ENCODE measurements at regions not wholly inside any gene's neighbourhood (a gene's known extent, or its start where the extent isn't known, plus 50 kb on each side); places are given as distances from the start of the nearest gene placed in this dataset.

DNA sequence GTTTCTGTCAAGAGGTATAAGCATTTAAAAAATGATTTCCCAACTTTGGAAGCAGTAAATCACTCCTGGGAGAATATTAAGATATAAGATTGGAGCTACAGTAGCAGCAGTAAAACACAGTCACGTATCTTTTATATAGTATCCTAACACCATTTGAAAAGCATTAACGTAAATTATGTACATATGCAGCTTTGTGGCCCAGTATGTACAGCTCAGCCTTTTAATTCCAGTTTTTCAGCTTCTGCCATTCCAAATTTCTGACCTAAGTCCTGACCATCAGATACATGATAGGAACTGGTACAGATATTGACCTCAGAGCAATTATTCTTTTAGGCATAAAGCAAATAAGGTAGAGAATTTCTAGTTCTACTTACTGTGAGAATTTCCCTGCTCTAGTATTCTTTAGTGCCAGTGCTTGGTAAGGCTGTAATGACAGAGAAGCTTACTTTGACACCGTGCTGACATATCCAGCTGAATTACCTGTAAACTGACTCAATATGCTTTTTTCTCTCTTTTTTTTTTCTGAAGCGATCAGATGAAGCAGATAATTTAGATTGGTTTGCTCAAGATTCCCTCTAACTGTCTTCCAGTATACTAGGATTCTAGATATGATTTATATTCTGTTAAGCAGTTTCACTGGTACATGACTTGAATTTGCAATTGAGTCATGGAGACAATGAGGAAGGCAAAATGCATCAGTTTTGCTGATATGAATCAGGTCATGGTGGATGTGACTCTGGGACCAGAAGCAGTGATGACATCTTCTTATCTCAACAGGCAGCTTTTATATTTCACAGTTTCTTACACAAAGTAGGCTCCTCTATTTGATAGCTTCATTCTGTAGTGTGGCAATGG is 703.6 kb downstream of the SLITRK6 start (continued):
- TF ChIP-seq FOXJ3 (CRISPR knock-in tag; IDR thresholded peaks at IDR 0.05; ENCODE audit: borderline replicate concordance) (no peak), SMAD4 (CRISPR knock-in tag; IDR thresholded peaks at IDR 0.05) (no peak), ELF4 (CRISPR knock-in tag; IDR thresholded peaks at IDR 0.05; ENCODE audit: low read depth) (no peak), RORB (CRISPR knock-in tag; IDR thresholded peaks at IDR 0.05) (no peak)

DNA sequence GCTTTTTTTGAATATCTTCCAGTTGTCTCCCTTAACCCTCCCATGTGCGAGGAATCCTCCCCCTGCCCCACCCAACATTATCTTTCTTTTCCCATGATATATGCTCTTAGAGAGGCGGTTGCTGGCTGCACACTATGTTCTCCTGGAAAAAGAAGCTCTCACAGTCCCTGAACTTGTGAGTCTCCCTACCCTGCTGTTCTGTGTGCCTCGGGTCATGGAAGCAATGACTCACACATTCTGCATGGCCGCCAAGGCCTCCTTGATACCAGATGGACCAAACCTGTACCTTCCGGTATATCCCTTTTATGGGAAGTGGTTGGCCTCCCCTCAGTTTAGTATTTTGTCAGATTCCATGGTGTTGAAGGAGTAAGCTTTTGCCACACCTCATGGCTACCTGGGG is 705.4 kb downstream of the SLITRK6 start:
- no peak overlapping the region for H3K4me3 Mint-ChIP-seq
- peaks cover 4% of the 10 kb centered on the region; the same call in 1 of the 2 replicates for H3K36me3 Mint-ChIP-seq
- POLR2A ChIA-PET: no interaction called here
- peaks cover 12% of the 10 kb centered on the region for H3K9me3 Mint-ChIP-seq
- ATAC-seq: no peak
- no peaks in the 10 kb centered on the region for H3K4me1 Mint-ChIP-seq
- TF ChIP-seq TCF7 (CRISPR knock-in tag; IDR thresholded peaks at IDR 0.05; ENCODE audit: low read depth) (no peak), GTF2I (CRISPR knock-in tag; conservative IDR thresholded peaks at IDR 0.05) (no peak), TEAD1 (CRISPR knock-in tag; IDR thresholded peaks at IDR 0.05) (no peak), ZNF219 (CRISPR knock-in tag; IDR thresholded peaks at IDR 0.05; ENCODE audit: borderline replicate concordance) (no peak), RORB (CRISPR knock-in tag; IDR thresholded peaks at IDR 0.05) (no peak), ZBTB43 (CRISPR knock-in tag; IDR thresholded peaks at IDR 0.05) (no peak), IRF2 (CRISPR knock-in tag; IDR thresholded peaks at IDR 0.05; ENCODE audit: borderline replicate concordance, low read depth) (no peak)
- TF ChIP-seq, protein P1, sequence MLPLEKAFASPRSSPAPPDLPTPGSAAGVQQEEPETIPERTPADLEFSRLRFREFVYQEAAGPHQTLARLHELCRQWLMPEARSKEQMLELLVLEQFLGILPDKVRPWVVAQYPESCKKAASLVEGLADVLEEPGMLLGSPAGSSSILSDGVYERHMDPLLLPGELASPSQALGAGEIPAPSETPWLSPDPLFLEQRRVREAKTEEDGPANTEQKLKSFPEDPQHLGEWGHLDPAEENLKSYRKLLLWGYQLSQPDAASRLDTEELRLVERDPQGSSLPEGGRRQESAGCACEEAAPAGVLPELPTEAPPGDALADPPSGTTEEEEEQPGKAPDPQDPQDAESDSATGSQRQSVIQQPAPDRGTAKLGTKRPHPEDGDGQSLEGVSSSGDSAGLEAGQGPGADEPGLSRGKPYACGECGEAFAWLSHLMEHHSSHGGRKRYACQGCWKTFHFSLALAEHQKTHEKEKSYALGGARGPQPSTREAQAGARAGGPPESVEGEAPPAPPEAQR (CRISPR knock-in tag; IDR thresholded peaks at IDR 0.05): no peak
- CTCF ChIA-PET: no interaction called here
- no peak for DNase-seq (ENCODE audit: low spot score)
- H3K27me3 Mint-ChIP-seq (ENCODE audit: low read depth): no peaks in the 10 kb centered on the region
- no peak overlapping the region for H3K27ac Mint-ChIP-seq

GRCh38 chr13:85091631-85092234 is 707.5 kb downstream of the SLITRK6 start:
- Mint-ChIP-seq H3K36me3 (no peaks in the 10 kb centered on the region), H3K27me3 (ENCODE audit: low read depth) (no peaks in the 10 kb centered on the region), H3K4me3 (no peak overlapping the region), H3K9me3 (peaks cover 6% of the 10 kb centered on the region), H3K4me1 (no peaks in the 10 kb centered on the region), H3K27ac (no peak overlapping the region)
- ATAC-seq: no peak
- CTCF ChIA-PET: no interaction called here
- POLR2A ChIA-PET: no interaction called here
- no peak for DNase-seq (ENCODE audit: low spot score)
- TF ChIP-seq ATF6 (CRISPR knock-in tag; IDR thresholded peaks at IDR 0.05): no peak
- TF ChIP-seq ELF4 (CRISPR knock-in tag; IDR thresholded peaks at IDR 0.05; ENCODE audit: low read depth): no peak
- TF ChIP-seq ETV6 (CRISPR knock-in tag; IDR thresholded peaks at IDR 0.05): no peak
- no peak for TF ChIP-seq KAT7 (CRISPR knock-in tag; IDR thresholded peaks at IDR 0.05; ENCODE audit: borderline replicate concordance)
- TF ChIP-seq NR3C1 (CRISPR knock-in tag; conservative IDR thresholded peaks at IDR 0.05; ENCODE audit: low read depth): no peak
- no peak for TF ChIP-seq GRHL2 (CRISPR knock-in tag; IDR thresholded peaks at IDR 0.05; ENCODE audit: insufficient replicate concordance, severe bottlenecking)
- TF ChIP-seq, protein P2, sequence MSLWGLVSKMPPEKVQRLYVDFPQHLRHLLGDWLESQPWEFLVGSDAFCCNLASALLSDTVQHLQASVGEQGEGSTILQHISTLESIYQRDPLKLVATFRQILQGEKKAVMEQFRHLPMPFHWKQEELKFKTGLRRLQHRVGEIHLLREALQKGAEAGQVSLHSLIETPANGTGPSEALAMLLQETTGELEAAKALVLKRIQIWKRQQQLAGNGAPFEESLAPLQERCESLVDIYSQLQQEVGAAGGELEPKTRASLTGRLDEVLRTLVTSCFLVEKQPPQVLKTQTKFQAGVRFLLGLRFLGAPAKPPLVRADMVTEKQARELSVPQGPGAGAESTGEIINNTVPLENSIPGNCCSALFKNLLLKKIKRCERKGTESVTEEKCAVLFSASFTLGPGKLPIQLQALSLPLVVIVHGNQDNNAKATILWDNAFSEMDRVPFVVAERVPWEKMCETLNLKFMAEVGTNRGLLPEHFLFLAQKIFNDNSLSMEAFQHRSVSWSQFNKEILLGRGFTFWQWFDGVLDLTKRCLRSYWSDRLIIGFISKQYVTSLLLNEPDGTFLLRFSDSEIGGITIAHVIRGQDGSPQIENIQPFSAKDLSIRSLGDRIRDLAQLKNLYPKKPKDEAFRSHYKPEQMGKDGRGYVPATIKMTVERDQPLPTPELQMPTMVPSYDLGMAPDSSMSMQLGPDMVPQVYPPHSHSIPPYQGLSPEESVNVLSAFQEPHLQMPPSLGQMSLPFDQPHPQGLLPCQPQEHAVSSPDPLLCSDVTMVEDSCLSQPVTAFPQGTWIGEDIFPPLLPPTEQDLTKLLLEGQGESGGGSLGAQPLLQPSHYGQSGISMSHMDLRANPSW (CRISPR knock-in tag; conservative IDR thresholded peaks at IDR 0.05; ENCODE audit: low read depth): no peak
